PC-9 (cell line): ENCODE measurements at regions not wholly inside any gene's neighbourhood (a gene's known extent, or its start where the extent isn't known, plus 50 kb on each side); places are given as distances from the start of the nearest gene placed in this dataset.
"Not testable (repeated sequence)": the region's sequence is repeated elsewhere in the genome, so short reads cannot be mapped to it uniquely, and the experiment has no call there.

Experiments
- BruUV-seq: library from RNA; stranded (reverse); fragments of 400-500 nt; replicated peaks from 2 replicates; lab custom pipeline; 2021; lab: Mats Ljungman, UMichigan
- CTCF ChIA-PET: fragments of 300-600 bp; sonication (Branson Sonifier 250); formaldehyde crosslinking; loops from one replicate; lab custom pipeline; 2022; ENCODE audit warnings: antibody characterized with exemption; lab: Charles Lee
- POLR2A ChIA-PET: fragments of 300-600 bp; sonication (Branson Sonifier 250); formaldehyde crosslinking; loops from one replicate; lab custom pipeline; 2022; ENCODE audit warnings: antibody characterized with exemption; ENCODE audit not compliant: unreplicated experiment; lab: Charles Lee
- DNase-seq, 2 experiments: peaks; one replicate each; pipeline versions ENCODE4 v3.0.0 to v3.0.0-alpha.2; 2015 to 2022; ENCODE audit warnings: mixed read lengths in 1 of 2
- H2AFZ ChIP-seq: fragments of 200-600 bp; sonication (generic); 2 replicates; pipeline ENCODE4 v1.8.1; 2017; ENCODE audit warnings: antibody characterized with exemption
- H3F3A ChIP-seq: fragments of 200-600 bp; sonication (generic); 2 replicates; pipeline ENCODE4 v1.8.1; 2017; ENCODE audit warnings: antibody characterized with exemption, mild to moderate bottlenecking, low read depth; ENCODE audit not compliant: insufficient read depth
- H3K27ac ChIP-seq: fragments of 200-600 bp; sonication (generic); 2 replicates; pipeline ENCODE4 v1.6.1; 2016; ENCODE audit warnings: mixed run types
- H3K27me3 ChIP-seq: fragments of 200-600 bp; sonication (generic); 2 replicates; pipeline ENCODE4 v1.6.1; 2016; ENCODE audit warnings: low read depth, mixed run types; ENCODE audit not compliant: insufficient read depth
- H3K36me3 ChIP-seq: fragments of 200-600 bp; sonication (generic); 2 replicates; pipeline ENCODE4 v1.6.1; 2016; ENCODE audit warnings: low read depth, mixed run types
- H3K4me1 ChIP-seq: fragments of 200-600 bp; sonication (generic); replicated peaks from 2 replicates; pipeline ENCODE4 v1.6.1; 2016; ENCODE audit warnings: mixed run types; ENCODE audit not compliant: insufficient read depth
- H3K4me2 ChIP-seq: fragments of 200-600 bp; sonication (generic); 2 replicates; pipeline ENCODE4 v1.6.1; 2017; ENCODE audit warnings: mixed run types
- H3K4me3 ChIP-seq: fragments of 200-600 bp; sonication (generic); 2 replicates; pipeline ENCODE4 v1.6.1; 2016; ENCODE audit warnings: mixed run types
- H3K79me2 ChIP-seq: fragments of 200-600 bp; sonication (generic); 2 replicates; pipeline ENCODE4 v1.6.1; 2017; ENCODE audit warnings: low read depth, mixed run types
- H3K9me2 ChIP-seq: fragments of 200-600 bp; sonication (generic); 2 replicates; pipeline ENCODE4 v1.8.1; 2017; ENCODE audit warnings: mild to moderate bottlenecking; ENCODE audit not compliant: insufficient read depth
- H3K9me3 ChIP-seq: fragments of 200-600 bp; sonication (generic); 2 replicates; pipeline ENCODE4 v1.8.1; 2016; ENCODE audit warnings: low read depth; ENCODE audit not compliant: insufficient read depth
- H4K20me1 ChIP-seq: fragments of 200-600 bp; sonication (generic); 2 replicates; pipeline ENCODE4 v1.8.1; 2017; ENCODE audit not compliant: insufficient read depth
- EZH2 ChIP-seq: fragments of 200-600 bp; sonication (generic); IDR thresholded peaks from 2 replicates; pipeline ENCODE4 v1.8.0; 2017; ENCODE audit warnings: antibody characterized with exemption, low read depth
- intact Hi-C: fragments of 100-400 bp; cut with micrococcal nuclease; formaldehyde crosslinking; loops from one replicate; pipeline ENCODE4 v1.10.0; 2022; ENCODE audit not compliant: unreplicated experiment
- TF ChIP-seq, protein P1 (sequence below): fragments of 200-600 bp; sonication (generic); conservative IDR thresholded peaks from 2 replicates; pipeline ENCODE4 v1.6.1; 2017; ENCODE audit warnings: mixed run types, antibody characterized with exemption, mild to moderate bottlenecking, moderate library complexity

DNA sequence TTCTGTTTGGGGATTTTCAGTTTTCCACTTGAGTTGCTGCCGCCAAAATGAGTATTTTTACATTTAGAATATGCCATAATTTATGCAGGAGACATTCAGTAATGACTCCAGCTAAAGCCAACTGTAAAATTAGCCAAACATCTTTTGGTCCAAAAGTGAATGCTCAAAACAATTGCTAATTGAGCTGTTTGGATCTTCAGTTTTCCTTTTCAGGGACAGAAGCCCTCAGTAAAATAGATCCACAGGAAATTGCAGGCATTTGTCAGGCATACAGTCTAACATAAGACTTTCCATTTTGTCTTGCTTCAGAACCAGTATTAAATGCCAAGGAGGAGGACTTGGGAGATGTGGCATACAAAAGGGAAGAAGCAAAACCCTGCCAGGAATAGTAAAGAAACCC lies 524.8 kb upstream of the API5 start:
- CTCF ChIA-PET: no interaction called here
- H3K4me1 ChIP-seq: no peaks in the 10 kb centered on the region
- POLR2A ChIA-PET: no interaction called here

DNA sequence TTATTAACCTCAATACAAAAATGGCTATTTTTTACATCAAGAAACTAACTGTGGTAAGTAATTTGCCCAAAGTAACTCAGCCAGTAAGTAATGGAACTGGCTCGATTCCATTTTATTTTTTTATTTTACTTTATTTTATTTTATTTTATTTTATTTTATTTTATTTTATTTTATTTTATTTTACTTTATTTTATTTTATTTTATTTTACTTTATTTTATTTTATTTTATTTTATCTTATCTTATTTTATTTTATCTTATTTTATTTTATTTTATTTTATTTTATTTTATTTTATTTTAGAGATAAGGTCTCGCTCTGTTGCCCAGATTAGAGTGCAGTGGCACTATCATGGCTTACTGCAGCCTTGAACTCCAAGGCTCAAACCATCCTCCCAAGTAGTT lies 516.3 kb upstream of the API5 start:
- H4K20me1 ChIP-seq, H3K27me3 ChIP-seq, intact Hi-C loops, H3K79me2 ChIP-seq, H3K4me3 ChIP-seq, DNase-seq, BruUV-seq, POLR2A ChIA-PET, CTCF ChIA-PET, H3F3A ChIP-seq, H3K4me2 ChIP-seq, H2AFZ ChIP-seq, H3K9me2 ChIP-seq, H3K9me3 ChIP-seq, H3K36me3 ChIP-seq, H3K27ac ChIP-seq, H3K4me1 ChIP-seq: not testable (repeated sequence)

More for the DNA sequence above, 524.8 kb upstream of the API5 start:
- H3K79me2 ChIP-seq: no peaks in the 10 kb centered on the region
- no peaks in the 10 kb centered on the region for H3K9me3 ChIP-seq
- intact Hi-C loops: no loop called here
- BruUV-seq: no TSS peak
- H2AFZ ChIP-seq: no peak overlapping the region
- no peak for DNase-seq
- no peaks in the 10 kb centered on the region for H3K27me3 ChIP-seq
- no peak overlapping the region for H3K4me2 ChIP-seq
- no peaks in the 10 kb centered on the region for H4K20me1 ChIP-seq
- TF ChIP-seq, protein P1, sequence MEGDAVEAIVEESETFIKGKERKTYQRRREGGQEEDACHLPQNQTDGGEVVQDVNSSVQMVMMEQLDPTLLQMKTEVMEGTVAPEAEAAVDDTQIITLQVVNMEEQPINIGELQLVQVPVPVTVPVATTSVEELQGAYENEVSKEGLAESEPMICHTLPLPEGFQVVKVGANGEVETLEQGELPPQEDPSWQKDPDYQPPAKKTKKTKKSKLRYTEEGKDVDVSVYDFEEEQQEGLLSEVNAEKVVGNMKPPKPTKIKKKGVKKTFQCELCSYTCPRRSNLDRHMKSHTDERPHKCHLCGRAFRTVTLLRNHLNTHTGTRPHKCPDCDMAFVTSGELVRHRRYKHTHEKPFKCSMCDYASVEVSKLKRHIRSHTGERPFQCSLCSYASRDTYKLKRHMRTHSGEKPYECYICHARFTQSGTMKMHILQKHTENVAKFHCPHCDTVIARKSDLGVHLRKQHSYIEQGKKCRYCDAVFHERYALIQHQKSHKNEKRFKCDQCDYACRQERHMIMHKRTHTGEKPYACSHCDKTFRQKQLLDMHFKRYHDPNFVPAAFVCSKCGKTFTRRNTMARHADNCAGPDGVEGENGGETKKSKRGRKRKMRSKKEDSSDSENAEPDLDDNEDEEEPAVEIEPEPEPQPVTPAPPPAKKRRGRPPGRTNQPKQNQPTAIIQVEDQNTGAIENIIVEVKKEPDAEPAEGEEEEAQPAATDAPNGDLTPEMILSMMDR: no peak
- TF ChIP-seq EZH2: no peak
- no peak overlapping the region for H3K27ac ChIP-seq
- no peak overlapping the region for H3K4me3 ChIP-seq
- no peaks in the 10 kb centered on the region for H3F3A ChIP-seq
- no peaks in the 10 kb centered on the region for H3K36me3 ChIP-seq
- no peaks in the 10 kb centered on the region for H3K9me2 ChIP-seq

DNA sequence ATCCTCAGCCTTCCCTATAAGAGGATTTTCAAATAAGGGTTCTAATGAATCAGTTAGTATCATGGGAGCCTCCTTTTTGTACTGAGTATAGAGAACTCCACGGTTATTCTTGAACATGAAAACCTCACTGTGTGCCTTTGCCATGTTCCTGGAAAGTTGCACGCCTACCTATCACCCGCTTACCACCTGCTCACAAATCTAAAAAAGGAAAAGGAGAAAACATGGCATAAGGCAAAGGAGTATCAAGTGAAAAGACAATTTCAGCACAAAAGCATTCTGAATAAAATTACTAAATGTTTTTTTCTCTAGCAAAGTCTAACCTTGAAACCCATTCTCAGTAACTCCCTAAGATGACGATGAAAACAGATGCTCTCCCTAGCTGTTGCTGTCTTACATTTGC lies 511.8 kb upstream of the API5 start:
- no peaks in the 10 kb centered on the region for H3K36me3 ChIP-seq
- H3F3A ChIP-seq: no peaks in the 10 kb centered on the region
- H3K79me2 ChIP-seq: no peaks in the 10 kb centered on the region
- H4K20me1 ChIP-seq: no peaks in the 10 kb centered on the region
- H3K27me3 ChIP-seq: no peaks in the 10 kb centered on the region
- H3K4me3 ChIP-seq: no peak overlapping the region
- no peak overlapping the region for H3K27ac ChIP-seq
- no peak for DNase-seq
- no peak overlapping the region for H3K4me2 ChIP-seq
- peaks cover 4% of the 10 kb centered on the region; the same call in 1 of the 2 replicates for H3K9me2 ChIP-seq
- intact Hi-C loops: no loop called here
- H2AFZ ChIP-seq: no peak overlapping the region
- no TSS peak for BruUV-seq
- no peaks in the 10 kb centered on the region for H3K9me3 ChIP-seq
- TF ChIP-seq EZH2: no peak
- TF ChIP-seq, protein P1: no peak
- ChIA-PET CTCF (no interaction called here), POLR2A (no interaction called here)
- no peaks in the 10 kb centered on the region for H3K4me1 ChIP-seq
